CD4-positive, alpha-beta T cell treated with Interferon gamma for 1 hour (primary cell): ENCODE measurements at regions not wholly inside any gene's neighbourhood (a gene's known extent, or its start where the extent isn't known, plus 50 kb on each side); places are given as distances from the start of the nearest gene placed in this dataset.
"Not testable (repeated sequence)": the region's sequence is repeated elsewhere in the genome, so short reads cannot be mapped to it uniquely, and the experiment has no call there.

Source experiments
- DNase-seq: peaks from one replicate; pipeline ENCODE4 v3.0.0-alpha.2; 2020

DNA sequence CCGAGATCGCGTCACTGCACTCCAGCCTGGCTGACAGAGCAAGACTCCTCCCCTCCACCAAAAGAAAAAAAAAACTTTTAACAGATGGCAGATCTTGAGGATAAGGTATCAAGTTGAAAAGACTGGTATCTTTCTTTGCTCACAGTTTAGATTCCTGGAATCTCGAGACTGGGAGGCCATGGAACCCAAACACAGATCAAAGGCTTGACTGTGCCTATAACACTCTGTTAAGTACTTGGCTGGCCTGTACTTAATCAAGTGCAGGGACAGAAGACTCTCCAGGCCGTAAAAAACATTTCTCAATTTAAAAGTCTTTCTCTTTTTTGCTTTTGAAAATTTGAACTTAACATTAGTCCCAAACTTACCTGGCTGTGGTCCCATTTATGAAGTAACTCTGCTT, 107.1 kb upstream of the ZNF516 start:
- DNase-seq: no peak

DNA sequence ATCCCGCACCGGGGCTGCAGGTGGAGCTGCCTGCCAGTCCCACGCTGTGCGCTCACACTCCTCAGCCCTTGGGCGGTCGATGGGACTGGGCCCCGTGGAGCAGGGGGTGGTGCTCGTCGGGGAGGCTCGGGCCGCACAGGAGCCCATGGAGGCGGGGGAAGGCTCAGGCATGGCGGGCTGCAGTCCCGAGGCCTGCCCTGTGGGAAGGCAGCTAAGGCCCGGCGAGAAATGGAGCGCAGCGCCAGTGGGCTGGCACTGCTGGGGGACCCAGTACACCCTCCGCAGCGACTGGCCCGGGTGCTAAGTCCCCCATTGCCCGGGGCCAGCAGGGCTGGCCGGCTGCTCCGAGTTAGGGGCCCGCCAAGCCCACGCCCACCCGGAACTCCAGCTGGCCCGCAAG, 105.0 kb upstream of the ZNF516 start:
- not testable (repeated sequence) for DNase-seq

DNA sequence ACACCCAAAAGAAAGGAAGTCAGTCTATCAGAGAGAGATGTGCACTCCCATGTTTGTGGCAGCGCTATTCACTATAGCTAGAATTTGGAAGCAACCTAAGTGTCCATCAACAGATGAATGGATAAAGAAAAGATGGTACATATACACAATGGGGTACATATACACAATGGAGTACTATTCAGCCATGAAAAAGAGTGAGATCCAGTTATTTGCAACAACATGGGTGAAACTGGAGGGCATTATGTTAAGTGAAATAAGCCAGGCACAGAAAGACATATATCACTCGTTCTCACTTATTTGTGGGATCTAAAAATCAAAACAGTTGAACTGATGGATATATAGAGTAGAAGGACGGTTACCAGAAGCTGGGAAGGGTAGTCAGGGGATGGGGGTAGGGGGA, 99.9 kb upstream of the ZNF516 start:
- DNase-seq: no peak

DNA sequence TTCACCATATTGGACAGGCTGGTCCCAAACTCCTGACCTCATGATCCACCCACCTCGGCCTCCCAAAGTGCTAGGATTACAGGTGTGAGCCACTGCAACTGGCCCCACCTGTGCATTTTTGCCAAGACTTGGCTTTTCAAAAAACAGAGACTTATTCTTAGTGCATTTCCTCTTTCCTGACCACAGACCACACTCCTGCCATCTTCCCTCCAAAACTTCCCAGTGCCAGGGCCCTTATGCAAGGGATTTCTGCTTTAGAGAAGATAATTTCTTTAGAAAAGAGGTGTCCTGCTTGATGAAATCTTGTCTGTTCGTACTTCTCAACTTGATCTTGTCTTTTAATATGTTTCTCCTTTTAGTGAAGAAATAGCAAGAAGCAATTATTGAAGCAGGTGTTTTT, 98.8 kb upstream of the ZNF516 start:
- no peak for DNase-seq

DNA sequence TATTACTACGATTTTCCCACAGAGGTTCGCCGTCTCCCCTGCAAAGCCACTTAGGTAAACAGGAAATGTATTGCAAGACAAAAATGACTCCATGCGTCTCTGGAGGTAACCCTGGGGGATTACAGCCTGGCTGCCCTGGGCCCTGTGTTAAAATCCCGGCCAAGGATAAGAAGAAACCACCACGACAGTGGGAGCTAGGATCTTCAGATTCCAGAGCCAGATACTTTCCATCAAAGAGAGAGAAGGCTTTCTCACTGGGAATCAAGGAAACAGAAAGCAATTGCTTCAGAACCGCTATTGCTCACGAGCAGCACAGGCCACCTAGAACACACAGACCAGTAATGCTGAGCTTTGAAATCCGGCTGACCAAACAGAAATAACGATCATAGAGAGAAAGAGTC, 97.9 kb upstream of the ZNF516 start:
- DNase-seq: no peak

DNA sequence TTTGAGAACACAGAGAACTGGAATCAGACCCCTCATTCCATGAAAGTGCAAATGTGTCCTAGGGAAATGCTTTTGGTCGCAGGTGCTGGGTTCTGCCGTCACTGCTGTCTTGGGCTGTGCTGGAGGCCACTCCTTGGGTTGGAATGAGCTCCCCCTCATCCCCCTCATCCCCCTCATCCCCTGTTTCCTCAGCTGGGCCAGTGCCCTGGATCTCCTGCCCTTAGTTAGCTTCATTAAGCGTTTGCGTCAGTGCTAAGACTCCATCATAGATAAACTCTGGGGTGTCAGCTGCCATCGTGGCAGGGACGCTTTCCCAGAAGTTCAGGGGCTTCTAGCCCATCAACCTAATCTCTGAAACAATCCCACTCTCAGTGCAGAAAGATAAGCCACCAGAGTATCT, 97.1 kb upstream of the ZNF516 start:
- DNase-seq: no peak

DNA sequence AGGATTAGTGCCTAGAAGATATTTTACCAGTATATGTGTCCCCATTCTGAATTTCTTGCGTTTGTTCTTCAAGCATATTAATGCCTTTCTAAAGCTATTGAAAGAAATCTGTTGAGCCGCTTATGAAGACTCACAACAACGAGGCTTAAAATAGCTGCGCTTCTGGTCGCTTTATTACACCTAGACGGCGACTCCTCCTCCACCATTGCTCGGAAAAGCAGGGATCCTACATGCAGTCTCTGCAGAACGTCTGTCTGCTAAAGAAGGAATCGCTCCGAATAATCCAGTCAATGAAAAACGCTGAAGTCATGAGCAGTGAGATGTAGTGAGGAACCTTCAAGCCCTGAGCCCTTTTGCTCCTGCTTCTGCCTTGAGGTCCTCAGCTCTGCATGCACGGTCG, 94.8 kb upstream of the ZNF516 start:
- no peak for DNase-seq

DNA sequence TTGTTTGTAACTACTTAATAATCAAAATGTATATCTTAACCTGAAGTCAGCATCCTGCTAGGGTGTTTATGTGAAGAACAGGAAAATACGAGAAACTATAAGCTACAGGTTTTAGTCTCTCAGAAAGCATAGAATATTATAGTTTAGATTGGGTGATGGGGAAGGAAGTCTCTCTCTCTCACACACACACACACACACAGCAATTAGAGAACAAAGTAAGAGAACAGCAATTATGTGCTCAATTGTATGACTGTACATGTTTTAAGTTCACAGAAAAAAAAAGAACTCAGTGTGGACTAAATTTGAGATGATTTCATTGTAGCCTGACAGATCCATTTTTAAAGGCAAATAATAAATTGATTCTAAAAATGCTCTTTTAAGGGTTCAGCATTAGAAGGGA, 94.3 kb upstream of the ZNF516 start:
- DNase-seq: no peak

DNA sequence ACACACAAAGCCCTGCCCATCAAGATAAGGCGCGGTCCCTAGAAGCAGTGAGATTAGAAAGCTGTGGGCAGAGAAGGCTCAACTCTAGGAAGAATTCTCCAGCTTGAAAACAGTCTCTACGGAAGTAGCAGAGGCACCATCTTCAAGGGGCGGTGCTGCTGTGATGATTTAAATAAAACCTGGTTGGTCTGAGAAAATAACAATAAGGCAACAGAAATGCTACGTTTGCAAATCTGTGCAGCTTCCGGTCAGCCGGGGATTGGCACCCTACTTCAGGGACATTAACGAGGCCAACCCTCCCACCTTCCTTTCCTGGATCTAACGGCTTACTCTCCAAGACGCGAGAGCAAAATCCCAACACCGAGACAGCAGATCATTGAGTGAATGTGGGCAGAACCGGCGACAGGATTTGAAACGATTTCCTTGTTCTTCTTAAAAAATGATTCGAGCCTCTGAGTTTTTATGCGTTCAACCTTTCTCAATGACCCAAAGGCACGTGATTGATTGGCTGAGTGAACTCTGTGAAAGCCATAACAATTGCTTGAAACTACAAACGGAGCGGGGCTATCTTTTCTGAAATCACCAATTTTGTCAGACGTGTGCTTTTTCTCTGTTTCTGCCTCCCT, 93.7 kb upstream of the ZNF516 start:
- DNase-seq: no peak

DNA sequence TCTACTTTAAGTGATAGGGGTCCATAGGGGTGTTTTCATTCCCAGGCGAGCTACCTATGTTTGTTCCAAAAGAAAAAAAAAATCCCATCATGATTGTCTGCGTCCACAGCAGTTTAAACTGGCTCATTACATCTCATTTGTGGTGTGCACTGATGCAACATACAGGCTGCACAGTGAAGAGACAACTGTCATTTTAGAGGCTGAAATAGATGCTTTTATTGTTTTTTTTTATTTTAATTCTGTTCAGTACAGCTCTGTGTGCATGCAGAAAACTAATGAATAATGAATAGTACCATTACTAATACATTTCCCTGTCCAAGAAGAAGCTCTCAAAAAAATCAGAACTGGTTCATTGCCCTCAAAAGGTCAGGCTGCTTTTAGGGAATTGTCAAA, 92.8 kb upstream of the ZNF516 start:
- DNase-seq: no peak

DNA sequence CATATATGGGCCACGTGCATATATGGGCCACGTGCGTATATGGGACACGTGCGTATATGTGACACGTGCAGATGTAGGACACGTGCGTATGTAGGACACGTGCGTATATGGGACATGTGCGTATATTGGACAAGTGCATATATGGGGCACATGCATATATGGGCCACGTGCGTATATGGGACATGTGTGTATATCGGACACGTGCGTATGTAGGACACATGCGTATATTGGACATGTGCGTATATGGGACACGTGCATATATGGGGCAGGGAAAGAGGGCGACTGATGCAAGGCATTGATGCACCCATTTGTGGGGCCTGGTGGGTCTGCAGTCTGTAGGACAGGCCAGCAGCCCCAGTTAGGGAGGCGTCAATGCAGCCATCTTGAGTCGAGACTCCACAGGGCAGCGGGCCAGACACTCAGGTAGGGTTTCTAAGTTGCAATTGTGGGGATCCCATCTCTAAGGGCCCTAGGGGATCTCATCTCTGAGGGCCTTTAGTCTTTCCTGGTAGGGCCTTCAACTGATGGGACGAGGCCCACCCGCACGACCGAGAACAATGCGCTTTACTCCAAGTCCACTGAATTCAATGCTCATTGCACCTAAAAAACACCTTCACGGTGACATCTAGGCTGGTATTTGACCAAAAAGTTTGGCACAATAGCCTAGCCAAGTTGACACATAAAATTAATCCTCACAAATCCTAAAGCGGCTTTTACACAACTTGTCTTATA, 92.3 kb upstream of the ZNF516 start:
- DNase-seq: no peak

DNA sequence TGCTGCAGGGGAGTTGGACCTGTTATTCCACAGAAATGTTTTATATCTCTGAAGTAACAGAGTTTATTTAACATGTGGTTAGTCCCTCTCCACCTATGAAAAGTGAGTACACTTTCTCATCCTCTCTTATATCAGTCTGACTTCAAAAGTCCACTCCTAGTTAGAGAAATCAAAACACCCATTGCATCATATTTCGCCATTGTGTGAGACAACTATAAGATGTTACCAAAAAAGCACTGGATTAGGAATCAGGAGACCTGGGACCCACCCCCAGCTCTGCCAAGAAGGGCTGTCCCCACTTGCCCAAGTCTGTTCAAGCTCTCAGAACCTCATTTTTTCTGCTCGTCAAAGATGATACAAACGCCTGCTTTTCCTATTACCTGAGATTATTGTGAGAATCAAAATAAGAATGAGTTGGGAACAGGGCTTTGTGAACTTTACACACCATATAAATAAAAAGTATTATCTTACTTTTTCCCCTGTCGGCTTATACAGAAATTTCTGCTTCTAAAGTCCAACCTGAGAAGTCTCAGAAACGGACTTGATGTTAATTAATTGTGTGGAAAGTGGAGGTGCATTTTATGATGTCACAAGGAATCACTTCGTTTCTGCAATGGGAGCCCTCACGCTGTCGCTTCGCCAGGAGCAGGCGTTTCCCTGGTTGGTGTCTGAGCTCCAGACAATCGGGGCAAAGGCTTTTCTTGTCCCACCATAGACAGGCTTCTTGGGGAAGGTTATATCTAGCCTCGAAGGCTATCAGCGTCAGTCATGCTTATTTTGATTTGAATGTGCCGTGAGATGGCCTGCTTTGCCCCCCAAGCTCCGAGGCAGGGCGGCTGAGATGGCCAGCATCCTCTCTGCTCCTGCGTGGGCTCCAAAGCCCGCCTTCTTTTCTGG, 89.6 kb upstream of the ZNF516 start:
- no peak for DNase-seq

DNA sequence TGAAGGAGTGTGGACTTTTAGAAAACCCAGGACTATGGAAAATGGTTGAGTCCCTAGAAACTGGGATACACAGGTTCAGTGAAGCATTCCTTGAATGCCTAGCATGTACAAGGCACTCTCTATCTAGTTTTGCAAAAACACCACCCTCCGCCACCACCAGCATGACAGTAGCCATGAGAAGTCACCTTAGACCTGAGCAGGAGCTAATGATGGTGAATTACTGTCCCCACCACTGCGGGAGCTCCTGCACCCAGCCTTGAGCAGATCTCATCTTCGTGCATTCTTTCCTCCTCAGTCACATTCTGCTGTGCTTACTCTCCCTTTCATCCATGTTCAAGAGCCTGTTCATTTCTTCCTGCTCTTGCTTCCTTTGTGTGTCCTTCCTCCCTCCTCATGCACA, 86.2 kb upstream of the ZNF516 start:
- no peak for DNase-seq

DNA sequence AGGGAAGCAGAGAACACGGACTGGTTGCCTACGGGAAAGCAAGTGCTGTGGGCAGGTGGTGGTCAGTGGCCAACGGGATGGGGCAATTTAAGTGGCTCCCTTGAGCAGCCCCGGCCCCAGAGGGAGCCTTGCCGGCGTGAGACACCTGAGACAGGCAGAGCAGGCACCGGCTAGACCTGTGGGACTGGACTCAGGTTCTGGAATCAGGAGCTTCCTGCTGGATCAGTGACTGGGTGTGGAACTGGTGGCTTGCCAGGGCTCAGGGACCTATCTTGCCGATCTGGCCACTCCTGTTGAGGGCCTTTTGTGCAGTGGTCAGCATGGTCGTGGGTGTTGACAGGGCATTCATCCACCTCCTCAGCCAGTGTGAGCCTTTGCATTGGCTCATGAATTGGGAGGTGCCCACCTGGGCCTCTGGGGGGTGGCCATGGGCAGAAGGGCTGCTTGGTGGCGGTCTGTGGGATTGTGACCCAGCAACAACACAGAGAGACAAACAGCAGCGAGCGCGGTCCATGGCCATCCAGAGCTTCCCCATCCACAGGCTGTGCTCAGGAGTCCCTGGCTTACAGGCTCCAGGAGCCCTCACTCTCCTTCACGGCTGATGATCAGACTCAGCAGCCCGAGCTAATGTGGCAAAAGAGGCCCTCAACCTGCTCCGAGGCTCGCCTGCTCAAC, 85.4 kb upstream of the ZNF516 start:
- DNase-seq: no peak

DNA sequence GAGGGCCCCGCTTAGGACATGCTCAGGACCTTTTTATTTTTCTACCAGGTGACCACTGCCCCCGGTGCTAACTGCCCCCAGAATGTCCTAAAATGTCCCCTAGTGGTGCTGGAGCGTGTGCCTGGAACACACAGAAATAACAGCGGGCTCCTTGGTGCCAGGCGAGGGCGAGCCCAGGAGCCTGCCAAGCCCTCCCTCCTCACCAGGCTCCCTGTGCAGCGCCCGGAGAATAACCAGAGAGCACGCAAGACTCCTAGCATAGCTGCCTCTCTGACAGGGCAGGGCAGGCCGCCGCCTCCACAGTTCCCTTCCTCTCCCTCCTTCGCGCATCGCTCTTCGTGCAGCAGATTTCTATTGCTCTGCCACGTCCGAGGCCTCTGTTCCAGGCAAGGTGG, 84.3 kb upstream of the ZNF516 start:
- DNase-seq: no peak

DNA sequence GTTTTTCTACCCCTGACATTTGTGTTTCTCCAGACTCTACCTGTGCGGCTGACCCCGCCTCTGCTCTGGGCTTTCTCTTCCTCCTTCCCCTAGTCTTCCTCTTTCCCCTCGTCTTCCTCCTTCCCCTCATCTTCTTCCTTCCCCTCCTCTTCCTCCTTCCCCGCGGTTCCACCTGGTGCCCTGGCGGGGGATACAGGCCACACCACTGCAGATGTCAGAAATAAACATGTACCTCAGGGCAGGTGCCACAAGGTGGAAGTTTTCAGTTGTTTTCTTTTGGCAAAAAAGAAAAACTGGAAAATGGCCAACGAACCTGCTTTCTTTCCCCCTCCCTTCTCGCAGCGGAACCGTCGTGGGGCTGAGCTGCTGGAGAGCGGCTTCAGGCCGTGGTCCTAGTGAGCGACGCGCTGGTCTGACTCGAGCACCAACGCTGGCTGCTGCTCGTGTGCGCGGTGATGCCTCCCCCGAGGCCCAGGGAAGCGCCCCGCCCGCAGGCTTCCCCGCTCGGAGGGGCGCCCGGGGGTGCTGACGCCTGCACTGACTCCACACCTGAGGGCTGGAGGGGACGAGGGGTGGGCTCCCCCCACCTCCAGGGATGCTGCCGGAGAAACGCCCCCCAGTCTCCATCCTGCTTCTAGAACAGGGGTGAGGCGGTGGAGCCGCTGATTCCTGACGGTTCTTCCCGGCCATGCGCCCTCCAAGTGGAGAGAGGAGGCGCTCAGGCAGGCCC, 83.7 kb upstream of the ZNF516 start:
- no peak for DNase-seq

DNA sequence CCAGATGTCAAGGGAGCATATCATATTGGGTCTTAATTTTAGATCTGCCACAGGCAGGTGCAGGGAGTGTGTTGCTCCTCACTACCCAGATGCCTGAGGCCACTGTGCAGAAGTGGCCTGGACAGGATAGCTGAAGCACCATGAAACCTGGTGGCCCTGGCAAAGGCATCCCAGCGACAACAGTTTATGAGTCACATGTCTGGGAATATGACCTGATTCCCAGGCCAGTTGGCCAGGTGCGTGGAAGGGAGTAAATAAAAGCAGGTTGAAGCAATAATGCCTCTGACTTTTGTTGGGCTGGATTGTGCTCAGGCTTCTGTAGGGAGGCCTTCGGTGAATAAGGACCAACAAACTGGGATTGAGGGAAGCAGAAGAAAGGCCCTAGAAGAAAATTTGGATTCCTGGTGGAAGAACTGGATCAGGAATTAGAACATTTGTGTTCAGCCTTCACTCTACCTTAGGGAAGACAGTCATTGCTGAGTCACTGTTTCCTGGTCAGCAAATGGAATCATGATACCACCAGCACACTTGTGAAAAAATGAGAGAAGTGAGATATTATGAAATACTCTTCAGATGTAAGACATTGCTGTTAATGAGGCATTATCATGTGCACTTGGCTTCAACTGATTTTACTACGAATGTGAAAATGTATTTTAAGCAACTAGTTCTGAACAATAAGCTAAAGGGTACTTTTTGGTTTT, 78.4 kb upstream of the ZNF516 start:
- DNase-seq: no peak

DNA sequence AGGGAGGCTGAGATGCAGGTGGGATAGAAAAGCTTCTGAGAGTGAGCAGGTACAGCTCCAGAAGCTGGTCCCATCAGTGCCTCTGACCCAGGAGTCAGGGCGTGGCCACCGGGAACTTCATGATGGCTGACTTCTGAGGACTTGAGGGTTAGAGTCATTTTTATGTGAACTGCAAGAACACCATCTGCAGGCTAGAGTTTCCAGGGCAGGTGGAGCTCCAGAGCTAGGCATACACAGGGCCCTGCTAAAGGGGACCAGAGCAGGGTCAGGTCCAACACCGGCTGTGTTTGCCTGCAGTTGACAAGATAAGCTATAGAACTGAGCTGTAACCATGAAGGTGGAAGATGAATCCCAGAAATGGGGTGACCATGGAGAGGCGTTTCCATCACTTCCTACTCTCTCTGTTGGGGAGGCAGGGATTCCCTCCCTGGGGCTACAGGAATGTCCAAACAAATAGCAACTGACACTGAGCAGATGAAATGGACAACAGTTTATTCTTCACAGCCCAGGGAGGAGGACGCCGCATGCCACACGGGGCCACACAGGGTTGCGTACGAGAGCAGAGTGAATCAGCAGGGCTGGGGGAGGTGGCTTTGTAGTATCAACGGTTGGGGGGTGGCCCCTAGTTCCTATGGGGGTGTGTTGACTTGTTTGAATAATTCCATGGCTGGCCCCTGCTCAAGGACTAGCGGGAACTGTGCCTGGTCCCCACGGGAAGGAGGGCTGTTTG, 77.6 kb upstream of the ZNF516 start:
- DNase-seq: no peak

DNA sequence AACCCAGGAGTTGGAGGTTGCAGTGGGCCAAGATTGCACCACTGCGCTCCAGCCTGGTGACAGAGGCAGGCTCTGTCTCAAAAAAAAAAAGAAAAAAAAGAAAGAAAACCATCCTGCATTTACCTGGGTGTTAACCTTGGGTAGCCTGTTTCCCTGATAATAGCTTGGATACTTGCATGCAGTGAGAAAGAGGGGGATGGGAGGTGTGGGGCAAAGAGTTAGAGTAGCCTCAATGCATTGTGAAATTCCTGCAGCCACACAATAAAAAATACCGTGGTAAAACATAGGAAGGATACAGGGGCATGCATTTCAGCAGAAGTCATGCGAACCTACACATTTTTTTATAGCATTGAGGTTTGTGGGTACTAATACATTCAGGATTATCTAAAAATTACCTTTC, 76.6 kb upstream of the ZNF516 start:
- no peak for DNase-seq

DNA sequence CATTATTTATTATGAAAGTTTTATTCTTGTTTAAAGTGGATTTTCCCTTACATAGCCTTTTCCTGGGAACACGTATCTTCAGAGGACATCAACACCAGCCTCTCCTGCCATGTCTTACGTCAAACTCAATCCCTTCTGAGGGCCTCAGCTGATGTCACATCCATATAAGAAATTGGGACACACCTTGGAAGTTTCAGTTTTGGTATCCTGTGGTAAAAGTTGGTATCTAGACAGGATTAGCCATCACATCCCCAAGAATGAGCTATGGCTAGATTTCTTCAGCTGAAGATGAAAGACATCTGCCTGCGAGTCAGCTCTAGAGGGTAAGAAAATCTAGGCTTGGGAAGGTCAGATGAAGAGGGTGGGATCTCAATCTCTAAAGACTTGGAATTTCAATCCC, 75.8 kb upstream of the ZNF516 start:
- no peak for DNase-seq

DNA sequence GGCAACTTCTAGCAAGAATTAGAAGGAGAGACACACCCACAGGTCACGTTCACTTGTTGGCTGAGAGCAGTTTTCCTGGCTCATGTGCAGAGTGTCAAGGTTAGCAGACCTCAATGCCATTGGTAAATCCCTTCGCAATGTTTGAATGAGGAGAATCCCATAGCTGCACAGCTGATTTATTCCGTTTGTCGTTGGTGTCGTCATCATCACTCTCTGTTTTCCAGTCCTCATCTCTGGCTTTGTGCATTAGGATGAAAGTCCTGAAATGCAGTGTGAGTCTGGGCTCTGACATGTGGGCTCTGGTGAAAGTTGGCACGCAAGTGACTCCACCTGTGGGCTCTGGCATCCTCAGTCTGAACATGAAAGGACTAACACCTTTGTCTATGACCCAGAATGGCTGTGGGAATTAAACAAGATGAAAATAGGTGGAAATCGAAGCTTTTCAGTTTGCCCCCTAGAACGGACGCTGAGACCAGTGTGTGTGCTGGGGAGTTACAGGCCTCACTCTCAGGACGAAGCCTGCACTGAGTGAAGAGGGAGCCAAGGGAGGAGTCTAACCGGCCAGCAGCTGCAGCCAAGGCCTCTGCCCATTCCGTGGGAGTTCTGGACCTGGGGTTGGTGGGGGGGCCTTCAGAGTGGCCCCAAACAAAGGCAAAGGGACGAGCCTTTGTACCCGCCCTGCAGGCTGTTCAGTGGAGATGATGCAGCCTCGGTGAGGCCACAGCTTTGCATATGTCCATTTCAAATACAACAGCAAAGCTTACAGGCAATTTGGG, 74.8 kb upstream of the ZNF516 start:
- no peak for DNase-seq
